NCI-H2107 (cell line): ENCODE measurements at regions not wholly inside any gene's neighbourhood (a gene's known extent, or its start where the extent isn't known, plus 50 kb on each side); places are given as distances from the start of the nearest gene placed in this dataset.

Experiments
- DNase-seq: peaks from one replicate; lab custom pipeline; 2025; lab: John Stamatoyannopoulos, UW

- no peak for DNase-seq
Measured at GRCh38 chr4:100083289-100083688, 107.0 kb downstream of the DDIT4L start.

- DNase-seq: no peak
Measured at GRCh38 chr4:100082852-100083251, 107.4 kb downstream of the DDIT4L start.

- DNase-seq: no peak
Measured at GRCh38 chr4:100081491-100081890, 108.8 kb downstream of the DDIT4L start.

- DNase-seq: no peak
Measured at GRCh38 chr4:100079264-100079663, 111.0 kb downstream of the DDIT4L start.

DNA sequence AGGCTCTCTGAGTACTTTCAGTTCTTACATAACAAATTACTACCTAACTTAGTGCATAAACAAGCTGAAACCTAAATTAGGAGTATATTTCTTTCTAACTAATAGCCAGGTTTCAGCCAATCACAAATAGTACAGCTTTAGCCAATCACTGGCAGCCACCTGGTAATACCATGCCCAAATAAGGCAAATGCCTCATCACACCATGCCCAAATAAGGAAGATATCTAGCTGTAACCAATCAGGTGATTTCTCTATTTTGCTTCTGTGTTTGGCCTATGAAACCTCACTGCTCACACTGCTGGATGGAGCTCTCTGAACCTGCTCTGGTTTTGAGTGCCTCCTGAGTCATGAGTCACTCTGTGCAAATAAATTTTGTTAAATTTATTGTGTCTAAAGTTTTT is 113.5 kb downstream of the DDIT4L start:
- no peak for DNase-seq

- no peak for DNase-seq
Measured at GRCh38 chr4:100075486-100076270, 114.6 kb downstream of the DDIT4L start.

DNA sequence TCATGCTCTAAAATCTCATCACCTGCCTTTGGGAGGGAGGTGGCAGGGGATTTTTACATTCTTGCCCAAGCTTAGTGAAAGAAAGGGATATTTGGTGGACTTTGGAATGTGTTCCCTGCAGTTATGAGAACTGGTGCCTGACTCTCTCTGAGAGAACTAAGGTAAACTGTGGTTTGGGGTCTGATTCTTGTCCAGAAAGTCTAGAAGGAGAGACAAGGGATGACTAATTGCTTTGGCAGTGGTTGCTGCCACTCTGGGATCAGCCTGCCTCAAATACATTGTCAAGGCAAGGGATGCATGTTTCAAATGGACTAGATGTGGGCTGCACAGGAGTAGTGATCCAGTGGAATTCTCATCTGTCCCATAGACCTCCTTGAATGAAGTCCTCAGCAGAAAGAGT is 115.2 kb downstream of the DDIT4L start:
- DNase-seq: no peak

- DNase-seq: no peak
Measured at GRCh38 chr4:100071506-100071905, 118.8 kb downstream of the DDIT4L start.

DNA sequence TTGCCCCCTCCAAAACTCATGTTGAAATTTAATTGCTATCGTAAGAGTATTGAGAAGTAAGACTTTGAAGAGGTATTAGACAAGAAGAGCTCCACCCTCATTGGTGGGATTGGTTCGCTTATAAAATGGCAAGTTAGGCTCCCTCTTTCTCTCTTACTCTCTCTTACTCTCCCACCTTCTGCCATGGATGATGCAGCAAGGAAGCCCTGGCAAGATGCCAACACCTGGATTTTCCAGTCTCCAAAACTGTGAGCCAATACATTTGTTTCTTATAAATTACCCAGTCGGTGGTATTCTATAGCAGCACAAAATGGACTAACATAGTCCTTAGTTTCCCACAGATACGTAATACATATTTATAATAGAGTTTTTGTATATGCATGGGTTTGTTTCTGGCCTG is 119.4 kb downstream of the DDIT4L start:
- no peak for DNase-seq

- no peak for DNase-seq
Measured at GRCh38 chr4:100069207-100069606, 119.1 kb upstream of the H2AZ1 start.

GRCh38 chr4:100067255-100067654 is 117.2 kb upstream of the H2AZ1 start:
- DNase-seq: no peak

- DNase-seq: no peak
Measured at GRCh38 chr4:100063355-100063754, 113.3 kb upstream of the H2AZ1 start.

DNA sequence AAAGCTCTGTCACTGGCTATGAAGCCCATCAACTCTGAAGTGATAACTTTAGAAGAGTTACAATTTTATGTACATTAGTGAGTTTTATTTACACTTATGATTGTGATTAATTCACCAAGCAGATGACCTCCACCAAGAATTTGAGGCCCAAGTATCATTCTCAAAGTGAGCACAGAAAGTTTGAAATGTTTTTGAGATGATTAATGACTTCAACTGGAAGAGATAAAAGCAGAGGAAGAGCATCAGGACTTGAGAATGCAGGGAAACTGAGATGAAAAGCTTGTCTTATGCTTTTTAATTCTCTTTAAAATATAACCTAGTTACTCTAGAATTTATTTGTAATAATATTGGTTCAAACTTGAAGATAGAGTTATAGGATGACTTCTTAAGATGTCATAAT is 112.8 kb upstream of the H2AZ1 start:
- no peak for DNase-seq

DNA sequence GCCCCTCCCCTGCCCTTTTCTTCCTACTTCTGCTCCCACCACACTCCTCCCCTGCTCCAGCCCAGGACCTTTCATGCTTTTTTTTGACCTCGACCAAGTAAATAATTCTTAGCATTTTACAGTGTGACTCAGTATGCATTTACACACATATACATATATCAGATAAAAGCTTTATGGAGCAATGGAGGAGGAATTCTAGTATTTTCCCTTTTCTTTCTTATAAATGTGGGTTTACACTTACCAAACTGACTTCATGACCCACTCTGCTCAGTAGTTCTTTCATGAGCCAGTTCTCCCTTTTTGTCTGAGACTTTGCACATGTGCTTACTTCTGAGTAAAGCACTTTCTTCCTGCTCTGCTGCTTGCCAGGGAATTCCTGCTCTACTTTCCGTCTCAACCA is 111.8 kb upstream of the H2AZ1 start:
- DNase-seq: no peak

GRCh38 chr4:100060765-100061416 is 110.8 kb upstream of the H2AZ1 start:
- DNase-seq: no peak

DNA sequence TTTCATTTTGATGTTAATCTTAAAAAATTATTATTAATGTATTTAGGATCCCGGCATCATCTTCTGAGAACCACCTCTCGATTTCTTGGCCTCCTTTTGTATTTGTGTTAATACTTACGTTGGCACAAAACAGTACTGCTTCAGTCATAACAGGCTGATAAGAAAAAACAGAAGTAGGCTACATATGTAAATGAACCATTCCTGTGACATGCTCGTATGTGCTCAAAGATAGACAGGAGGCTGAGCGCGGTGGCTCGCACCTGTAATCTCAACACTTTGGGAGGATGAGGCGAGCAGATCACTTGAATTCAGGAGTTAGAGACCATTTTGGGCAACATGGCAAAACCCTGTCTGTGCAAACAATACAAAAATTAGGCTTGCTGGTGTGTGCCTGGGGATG is 109.4 kb upstream of the H2AZ1 start:
- no peak for DNase-seq

DNA sequence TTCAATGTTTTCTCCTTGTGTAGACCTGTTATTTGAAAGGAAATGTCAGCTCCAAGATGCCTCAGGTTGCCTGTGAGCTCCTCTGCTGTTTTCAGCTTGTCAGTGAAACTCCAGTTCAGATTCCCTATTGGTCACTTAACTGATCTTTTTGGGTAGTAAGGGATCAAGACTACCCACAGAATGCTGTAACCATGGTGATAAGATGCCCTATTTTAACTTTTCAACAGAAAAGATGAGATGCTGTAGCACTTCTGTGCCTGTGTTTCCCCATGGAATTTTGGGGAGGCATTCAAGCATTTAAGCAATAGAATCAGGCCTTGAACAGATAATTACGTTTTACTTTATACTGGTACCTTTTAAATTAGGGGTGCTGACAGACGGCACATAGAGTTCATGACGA is 106.6 kb upstream of the H2AZ1 start:
- DNase-seq: no peak

- DNase-seq: no peak
Measured at GRCh38 chr4:100054071-100054470, 104.0 kb upstream of the H2AZ1 start.

DNA sequence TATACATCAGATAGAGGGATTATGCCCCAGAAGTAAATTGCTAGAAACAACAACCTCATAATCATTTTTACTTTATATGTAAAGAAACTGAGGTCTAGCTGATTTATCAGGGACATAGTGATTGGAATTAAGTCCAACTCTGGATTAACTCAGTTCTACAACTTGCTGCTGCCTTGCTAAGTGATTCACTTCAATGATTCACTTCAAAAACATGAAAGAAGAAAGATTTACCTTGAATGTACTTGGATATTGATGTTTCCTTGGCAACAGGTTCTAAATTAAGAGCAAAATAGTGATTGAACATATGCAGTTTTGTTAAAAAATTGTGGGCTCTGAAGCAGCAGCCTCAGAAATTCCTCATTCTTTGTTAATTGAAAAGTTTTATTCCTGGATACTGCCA is 99.8 kb upstream of the H2AZ1 start:
- no peak for DNase-seq

DNA sequence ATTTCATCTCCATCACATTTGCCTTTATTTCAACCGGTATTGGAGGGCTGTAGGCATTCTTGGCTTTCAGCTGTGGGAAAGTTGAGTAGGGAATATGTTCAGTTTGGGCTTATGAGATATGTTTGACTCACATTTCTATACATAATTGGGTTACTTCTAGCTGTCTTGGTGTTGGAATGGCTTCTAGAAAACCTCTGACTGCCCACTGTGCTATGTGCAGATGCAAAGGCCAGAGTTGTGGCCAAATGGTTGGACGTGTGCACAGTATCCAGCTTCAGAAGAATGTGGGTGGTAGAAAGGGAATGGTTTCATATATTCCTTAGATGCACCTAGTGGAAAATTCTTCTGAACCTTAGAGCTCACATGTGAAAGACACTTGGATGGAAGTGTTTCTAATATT is 92.6 kb upstream of the H2AZ1 start:
- DNase-seq: no peak

- DNase-seq: no peak
Measured at GRCh38 chr4:100042235-100042634, 92.2 kb upstream of the H2AZ1 start.

DNA sequence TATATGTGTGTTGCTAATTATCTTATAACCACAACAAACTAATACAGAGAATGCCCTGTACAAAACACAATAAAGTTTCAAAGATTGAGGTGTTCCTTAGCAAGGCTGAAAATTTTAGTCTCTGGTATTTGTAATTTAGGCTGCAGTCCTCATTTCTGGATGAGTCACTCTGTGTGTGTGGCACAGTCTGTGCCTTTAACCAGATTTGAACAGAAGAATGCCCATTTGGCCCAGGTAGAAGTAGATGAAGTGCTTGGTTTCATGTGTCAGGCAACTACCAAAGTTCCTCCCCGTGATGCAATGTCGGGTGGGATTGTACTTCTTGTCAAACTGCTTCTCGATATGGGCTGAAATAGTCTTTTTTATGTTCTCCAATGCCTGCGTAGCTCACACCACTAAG is 91.6 kb upstream of the H2AZ1 start:
- DNase-seq: no peak

GRCh38 chr4:100034023-100034664 is 84.1 kb upstream of the H2AZ1 start:
- DNase-seq: no peak
